Testis (tissue), 2 donors: ENCODE measurements at regions not wholly inside any gene's neighbourhood (a gene's known extent, or its start where the extent isn't known, plus 50 kb on each side); places are given as distances from the start of the nearest gene placed in this dataset.

Source experiments
- CTCF ChIP-seq, 3 experiments: fragments of 450-650 bp in 2 of 3; fragments of 200-600 bp in 1 of 3; sonication (generic) in 1 of 3; IDR thresholded peaks; one replicate each; pipeline ENCODE4 v1.5.1; 2016 to 2019; ENCODE audit warnings: antibody characterized with exemption in 3 of 3, mild to moderate bottlenecking in 2 of 3, moderate library complexity in 1 of 3
- POLR2A ChIP-seq: fragments of 450-650 bp; IDR thresholded peaks from one replicate; pipeline ENCODE4 v1.6.1; 2017; ENCODE audit warnings: antibody characterized with exemption, mild to moderate bottlenecking, moderate library complexity

DNA sequence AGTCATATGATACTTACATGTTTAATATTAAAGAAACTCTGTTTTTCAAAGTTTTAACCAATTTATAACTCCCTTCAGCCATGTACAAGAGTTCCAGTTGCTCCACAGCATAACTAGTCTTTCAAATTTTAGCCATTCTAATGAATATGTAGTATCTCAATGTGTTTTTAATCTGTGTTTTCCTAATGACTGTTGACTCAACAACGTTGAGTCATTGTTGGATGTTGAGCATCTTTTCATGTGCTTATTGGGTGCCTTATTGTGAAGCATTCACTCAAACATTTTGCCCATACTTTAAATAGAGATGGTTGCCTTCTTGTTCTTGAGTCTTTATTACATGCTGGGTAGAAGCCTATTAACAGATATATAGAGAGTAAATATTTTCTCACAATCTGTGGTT, 240.2 kb upstream of the LYPLAL1 start:
- TF ChIP-seq CTCF (IDR thresholded peaks at IDR 0.05) (no peak), POLR2A (no peak)
